Stomach (tissue), 8 donors: ENCODE measurements at regions not wholly inside any gene's neighbourhood (a gene's known extent, or its start where the extent isn't known, plus 50 kb on each side); places are given as distances from the start of the nearest gene placed in this dataset.

Experiments
- DNase-seq, 2 donors: peaks; one replicate each; pipeline versions ENCODE4 v3.0.0 to v3.0.0-alpha.2; 2013 to 2019
- H3K27ac ChIP-seq, 5 donors: fragments of 200-600 bp in 4 of 5; sonication (generic) in 4 of 5; one replicate each; pipeline ENCODE4 v1.5.1; 2013 to 2019; ENCODE audit warnings: mild to moderate bottlenecking in 1 of 5, moderate library complexity in 1 of 5
- H3K27me3 ChIP-seq, 3 donors: fragments of 200-600 bp; sonication (generic); one replicate each; pipeline ENCODE4 v1.5.1; 2017 to 2019; ENCODE audit warnings: mixed run types in 1 of 3
- H3K36me3 ChIP-seq, 4 donors: fragments of 200-600 bp; sonication (generic); 1 replicate in 3 of 4; 2 replicates in 1 of 4; pipeline ENCODE4 v1.5.1; 2016 to 2019
- H3K4me1 ChIP-seq, 4 donors: fragments of 200-600 bp; sonication (generic); one replicate each; pipeline ENCODE4 v1.5.1; 2016 to 2019
- H3K4me3 ChIP-seq, 4 donors: fragments of 200-600 bp; sonication (generic) in 3 of 4; one replicate each; pipeline ENCODE4 v1.5.1; 2016 to 2019; ENCODE audit warnings: mild to moderate bottlenecking in 1 of 4
- H3K9me3 ChIP-seq, 4 donors: fragments of 200-600 bp; sonication (generic); one replicate each; pipeline ENCODE4 v1.5.1; 2016 to 2019
- CTCF ChIP-seq, 7 experiments: fragments of 450-650 bp in 4 of 7; fragments of 200-600 bp in 3 of 7; sonication (generic) in 3 of 7; IDR thresholded peaks; one replicate each; pipeline ENCODE4 v1.5.1; 2016 to 2019; ENCODE audit warnings: antibody characterized with exemption in 7 of 7, control low read depth in 2 of 7, mild to moderate bottlenecking in 1 of 7
- EP300 ChIP-seq: sonication (generic); formaldehyde crosslinking; IDR thresholded peaks from one replicate; pipeline ENCODE4 v1.6.1; 2017; ENCODE audit warnings: antibody characterized with exemption
- POLR2A ChIP-seq, 4 donors: fragments of 450-650 bp; IDR thresholded peaks; one replicate each; pipeline ENCODE4 v1.6.1; 2016; ENCODE audit warnings: antibody characterized with exemption in 4 of 4, control low read depth in 2 of 4, mild to moderate bottlenecking in 1 of 4, moderate library complexity in 1 of 4
- POLR2AphosphoS5 ChIP-seq, 3 donors: sonication (generic); formaldehyde crosslinking; IDR thresholded peaks; one replicate each; pipeline ENCODE4 v1.6.1; 2016; ENCODE audit warnings: antibody characterized with exemption in 3 of 3
- WGBS, 5 donors: extraction: QIAGEN DNeasy Blood & Tissue Kit in 3 of 5; methylation state at CpG; one replicate each; pipeline versions ENCODE4 v1.1.5 to v1.1.7; 2013 to 2018; 5-methylcytosine and 5-hydroxymethylcytosine counted together
- intact Hi-C: fragments of 100-400 bp; cut with DNase I; formaldehyde crosslinking; loops from one replicate; pipeline ENCODE4 v1.15.1; 2023; ENCODE audit warnings: low total_unique reads
- donor health status: healthy with polysubstance abuse.
- donor health status: Bipolar disorder and iron deficiency.
- donor health status: healthy.

GRCh38 chr2:16357188-16357587, 308.4 kb downstream of the CYRIA start:
- H3K4me3 ChIP-seq, result no peak overlapping the region
- no peak for TF ChIP-seq POLR2AphosphoS5 (IDR thresholded peaks at IDR 0.05)
- no peak for TF ChIP-seq EP300
- TF ChIP-seq CTCF (IDR thresholded peaks at IDR 0.05), result no peak
- no peak for TF ChIP-seq POLR2A (IDR thresholded peaks at IDR 0.05)
- H3K9me3 ChIP-seq, result peaks cover 0 to 18% (median 7%) of the 10 kb centered on the region in 4 donors
- H3K27ac ChIP-seq, result no peak overlapping the region
- H3K4me1 ChIP-seq, result no peaks in the 10 kb centered on the region
- no peaks in the 10 kb centered on the region for H3K27me3 ChIP-seq
- WGBS, 5 donors, result 94 to 100% (median 98%) methylated on average over 1 of the region's 1 CpG
- intact Hi-C loops, result no loop called here
- no peaks in the 10 kb centered on the region for H3K36me3 ChIP-seq
- DNase-seq, result no peak

GRCh38 chr2:16351541-16351940, 314.1 kb downstream of the CYRIA start:
- no peak for DNase-seq
- intact Hi-C loops, result no loop called here
- 91 to 100% (median 95%) methylated on average over 2 of the region's 2 CpGs for WGBS, 5 donors

GRCh38 chr2:16351137-16351536, 314.5 kb downstream of the CYRIA start:
- intact Hi-C loops, result no loop called here
- TF ChIP-seq POLR2AphosphoS5 (IDR thresholded peaks at IDR 0.05) (no peak), CTCF (IDR thresholded peaks at IDR 0.05) (no peak), EP300 (no peak), POLR2A (IDR thresholded peaks at IDR 0.05) (no peak)
- no peak overlapping the region for H3K4me3 ChIP-seq

More at GRCh38 chr2:16351541-16351940, 314.1 kb downstream of the CYRIA start:
- H3K4me3 ChIP-seq, result no peak overlapping the region
- no peaks in the 10 kb centered on the region for H3K27me3 ChIP-seq
- H3K36me3 ChIP-seq, result no peaks in the 10 kb centered on the region
- peaks cover 0 to 19% (median 9%) of the 10 kb centered on the region in 4 donors for H3K9me3 ChIP-seq
- no peaks in the 10 kb centered on the region for H3K4me1 ChIP-seq
- no peak for TF ChIP-seq CTCF (IDR thresholded peaks at IDR 0.05)
- TF ChIP-seq POLR2AphosphoS5 (IDR thresholded peaks at IDR 0.05), result no peak
- no peak for TF ChIP-seq EP300
- no peak overlapping the region for H3K27ac ChIP-seq

GRCh38 chr2:16350211-16350610, 315.4 kb downstream of the CYRIA start:
- intact Hi-C loops, result no loop called here
- H3K4me3 ChIP-seq, result no peak overlapping the region
- H3K27me3 ChIP-seq, result no peaks in the 10 kb centered on the region
- H3K4me1 ChIP-seq, result no peaks in the 10 kb centered on the region
- no peak for DNase-seq
- no peak overlapping the region for H3K27ac ChIP-seq
- TF ChIP-seq CTCF (IDR thresholded peaks at IDR 0.05) (no peak), POLR2AphosphoS5 (IDR thresholded peaks at IDR 0.05) (no peak), POLR2A (IDR thresholded peaks at IDR 0.05) (no peak), EP300 (no peak)
- 60 to 82% (median 63%) methylated on average over 3 of the region's 3 CpGs for WGBS, 5 donors
- no peaks in the 10 kb centered on the region for H3K36me3 ChIP-seq
- H3K9me3 ChIP-seq, result peaks cover 0 to 16% (median 9%) of the 10 kb centered on the region in 4 donors

More at GRCh38 chr2:16351137-16351536, 314.5 kb downstream of the CYRIA start:
- Histone ChIP-seq H3K27ac (no peak overlapping the region), H3K27me3 (no peaks in the 10 kb centered on the region), H3K4me1 (no peaks in the 10 kb centered on the region), H3K36me3 (no peaks in the 10 kb centered on the region), H3K9me3 (peaks cover 0 to 16% (median 9%) of the 10 kb centered on the region in 4 donors)
- DNase-seq, result no peak
